DND-41 (cell line): ENCODE measurements at regions not wholly inside any gene's neighbourhood (a gene's known extent, or its start where the extent isn't known, plus 50 kb on each side); places are given as distances from the start of the nearest gene placed in this dataset.

ENCODE experiments used
- CTCF ChIP-seq: IDR thresholded peaks from 2 replicates; pipeline ENCODE4 v1.5.1; 2012; ENCODE audit warnings: borderline replicate concordance, low read length, moderate library complexity, mild to moderate bottlenecking; ENCODE audit not compliant: poor library complexity, severe bottlenecking; ENCODE audit errors: extremely low read depth
- EZH2 ChIP-seq: IDR thresholded peaks from 3 replicates; pipeline ENCODE4 v1.6.1; 2012; ENCODE audit warnings: borderline replicate concordance, low read depth, mild to moderate bottlenecking, moderate library complexity, low read length, inconsistent platforms; ENCODE audit not compliant: severe bottlenecking

- no peak for TF ChIP-seq CTCF
- TF ChIP-seq EZH2, result no peak
Observed at GRCh38 chr13:73364736-73365135, 305.9 kb downstream of the KLF5 start.
